AG09319 (cell line): ENCODE measurements at regions not wholly inside any gene's neighbourhood (a gene's known extent, or its start where the extent isn't known, plus 50 kb on each side); places are given as distances from the start of the nearest gene placed in this dataset.

Experiments
- DNase-seq: peaks from one replicate; pipeline ENCODE4 v3.0.0-alpha.2; 2010; ENCODE audit warnings: low read depth; ENCODE audit errors: extremely low read depth
- CTCF ChIP-seq: IDR thresholded peaks from 2 replicates; pipeline ENCODE4 v1.5.1; 2011; ENCODE audit warnings: low read depth, mild to moderate bottlenecking, inconsistent platforms, low read length, moderate library complexity

DNA sequence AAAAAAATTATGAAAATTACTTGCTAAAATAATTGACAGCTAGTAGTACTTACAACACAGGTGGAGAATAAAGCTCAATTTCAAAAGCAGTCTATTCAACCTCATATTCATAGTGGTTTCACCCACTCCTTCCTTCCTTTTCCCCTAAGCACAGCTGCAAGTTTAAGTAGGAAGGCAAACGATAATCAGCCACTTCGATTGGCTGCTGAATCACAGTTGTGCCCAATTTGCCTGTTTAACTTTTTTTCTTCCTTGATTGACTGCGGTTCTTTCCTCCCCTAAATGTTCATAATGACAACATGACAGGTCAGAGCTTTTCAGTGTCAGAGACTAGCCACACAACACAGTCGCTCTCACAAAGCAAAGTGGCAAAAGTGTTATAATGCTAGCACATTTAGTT is 468.0 kb upstream of the GBE1 start:
- no peak for DNase-seq

DNA sequence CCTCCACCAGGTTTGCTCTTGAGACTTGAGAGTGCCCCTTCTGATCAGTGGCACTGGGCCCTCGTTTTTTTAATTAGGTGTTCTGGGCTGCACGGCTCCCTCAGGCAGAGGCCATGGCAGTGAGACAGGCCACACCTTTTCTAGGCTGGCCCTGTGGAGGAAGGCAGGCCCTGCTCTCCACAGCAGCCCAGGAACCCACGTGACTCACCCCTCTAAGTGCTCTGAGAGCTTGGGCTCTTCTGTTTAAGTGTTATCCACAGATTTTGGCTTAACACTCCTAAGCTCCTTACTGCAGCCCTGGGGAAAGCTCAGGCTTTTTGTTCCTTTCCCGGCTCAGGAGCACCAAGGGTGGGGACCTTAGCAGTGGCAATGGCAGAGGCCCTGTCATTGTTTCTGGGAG is 463.2 kb upstream of the GBE1 start:
- no peak for DNase-seq
- no peak for TF ChIP-seq CTCF

More for the DNA sequence above, 468.0 kb upstream of the GBE1 start:
- no peak for TF ChIP-seq CTCF

DNA sequence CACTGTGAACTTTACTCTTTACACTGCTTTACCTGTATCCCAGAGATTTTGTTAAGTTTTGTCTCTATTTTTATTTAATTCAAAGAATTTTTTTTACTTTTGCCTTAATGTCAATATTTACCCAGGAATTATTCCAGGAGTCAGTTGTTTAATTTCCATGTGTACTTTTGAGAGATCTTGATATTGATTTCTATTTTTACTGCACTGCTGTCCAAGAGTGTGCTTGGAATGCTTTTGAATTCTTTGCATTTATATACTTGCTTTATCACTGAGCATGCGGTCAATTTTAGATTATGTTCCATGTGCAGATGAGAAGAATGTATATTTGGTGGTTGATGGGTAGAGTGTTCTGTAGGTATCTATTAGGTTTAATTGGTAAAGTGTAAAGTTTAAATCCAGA is 461.0 kb upstream of the GBE1 start:
- no peak for TF ChIP-seq CTCF
- DNase-seq = no peak

GRCh38 chr3:82217571-82217970 is 456.1 kb upstream of the GBE1 start:
- no peak for DNase-seq
- no peak for TF ChIP-seq CTCF

- TF ChIP-seq CTCF = no peak
- no peak for DNase-seq
Measured at GRCh38 chr3:82208002-82208710, 446.7 kb upstream of the GBE1 start.

GRCh38 chr3:82202269-82202668 is 440.8 kb upstream of the GBE1 start:
- no peak for DNase-seq
- TF ChIP-seq CTCF = no peak

DNA sequence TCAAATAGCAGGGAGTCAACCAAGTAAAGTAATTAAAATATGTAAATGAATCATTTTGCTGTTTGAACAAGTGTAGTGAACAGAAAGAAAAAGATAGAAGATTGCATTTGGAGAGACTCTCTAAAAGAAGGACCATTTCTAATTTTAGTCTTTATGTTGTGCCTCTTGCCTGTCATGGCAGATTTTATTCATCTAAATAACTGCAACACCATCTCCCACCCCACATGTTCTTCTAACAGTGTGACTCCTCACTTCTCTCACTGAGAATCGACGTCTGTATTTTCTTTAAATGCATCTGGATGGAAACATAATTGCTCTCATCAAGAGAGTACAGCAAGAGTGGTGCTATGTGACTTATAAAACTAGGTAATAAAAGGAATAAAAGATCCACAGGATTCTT is 439.9 kb upstream of the GBE1 start:
- no peak for TF ChIP-seq CTCF
- DNase-seq = no peak
